Peyer's patch (tissue), 4 donors: ENCODE measurements at regions not wholly inside any gene's neighbourhood (a gene's known extent, or its start where the extent isn't known, plus 50 kb on each side); places are given as distances from the start of the nearest gene placed in this dataset.

Experiments used
- DNase-seq, 3 donors: peaks; one replicate each; pipeline ENCODE4 v3.0.0-alpha.2; 2017 to 2019
- H3K27ac ChIP-seq, 4 donors: fragments of 200-600 bp; sonication (generic); one replicate each; pipeline ENCODE4 v1.5.1; 2016 to 2019
- H3K27me3 ChIP-seq, 2 donors: fragments of 200-600 bp; sonication (generic); one replicate each; pipeline ENCODE4 v1.5.1; 2019
- H3K36me3 ChIP-seq, 3 donors: fragments of 200-600 bp; sonication (generic); one replicate each; pipeline ENCODE4 v1.5.1; 2016 to 2019
- H3K4me1 ChIP-seq, 4 donors: fragments of 200-600 bp; sonication (generic); one replicate each; pipeline ENCODE4 v1.5.1; 2016 to 2019
- H3K4me3 ChIP-seq, 4 donors: fragments of 200-600 bp; sonication (generic); 1 replicate in 3 of 4; 2 replicates in 1 of 4; pipeline ENCODE4 v1.5.1; 2016 to 2019; ENCODE audit warnings: mild to moderate bottlenecking in 1 of 4
- H3K9me3 ChIP-seq, 4 donors: fragments of 200-600 bp; sonication (generic); one replicate each; pipeline ENCODE4 v1.5.1; 2016 to 2019; ENCODE audit warnings: mild to moderate bottlenecking in 1 of 4
- POLR2A ChIP-seq, 2 donors: fragments of 450-650 bp; IDR thresholded peaks; one replicate each; pipeline ENCODE4 v1.5.1; 2017; ENCODE audit warnings: antibody characterized with exemption in 2 of 2, mild to moderate bottlenecking in 2 of 2, moderate library complexity in 2 of 2
- TF ChIP-seq, protein P1 (sequence below), 6 experiments: fragments of 450-650 bp in 4 of 6; fragments of 200-600 bp in 2 of 6; sonication (generic) in 1 of 6; IDR thresholded peaks; one replicate each; pipeline ENCODE4 v1.5.1; 2017 to 2019; ENCODE audit warnings: antibody characterized with exemption in 6 of 6, mild to moderate bottlenecking in 3 of 6, moderate library complexity in 1 of 6

DNA sequence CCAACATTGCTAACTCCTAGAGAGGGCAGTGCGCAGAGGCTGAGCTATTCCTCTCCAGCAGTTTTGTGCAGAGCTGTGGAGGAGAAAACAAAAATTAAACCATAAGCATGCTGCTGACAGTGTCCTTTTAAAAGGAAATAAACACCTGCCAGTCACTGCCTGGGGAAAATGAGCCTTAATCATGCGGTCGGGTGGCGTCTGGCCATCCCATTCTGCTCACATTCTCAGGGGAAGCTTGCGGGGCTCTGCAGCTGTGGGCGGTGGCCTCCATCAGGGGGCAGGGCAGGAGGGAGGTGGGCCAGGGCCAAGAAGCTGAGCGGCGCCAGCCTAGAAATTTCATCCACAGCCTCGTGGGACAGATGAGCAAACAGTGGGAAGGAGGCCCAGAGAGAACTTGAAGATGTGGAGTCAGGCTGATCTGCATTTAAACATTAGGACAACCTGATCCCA lies 71.0 kb upstream of the TP53I11 start:
- DNase-seq = peak in 1 of 3 donors; percentile 63
- no peak overlapping the region for H3K27ac ChIP-seq

DNA sequence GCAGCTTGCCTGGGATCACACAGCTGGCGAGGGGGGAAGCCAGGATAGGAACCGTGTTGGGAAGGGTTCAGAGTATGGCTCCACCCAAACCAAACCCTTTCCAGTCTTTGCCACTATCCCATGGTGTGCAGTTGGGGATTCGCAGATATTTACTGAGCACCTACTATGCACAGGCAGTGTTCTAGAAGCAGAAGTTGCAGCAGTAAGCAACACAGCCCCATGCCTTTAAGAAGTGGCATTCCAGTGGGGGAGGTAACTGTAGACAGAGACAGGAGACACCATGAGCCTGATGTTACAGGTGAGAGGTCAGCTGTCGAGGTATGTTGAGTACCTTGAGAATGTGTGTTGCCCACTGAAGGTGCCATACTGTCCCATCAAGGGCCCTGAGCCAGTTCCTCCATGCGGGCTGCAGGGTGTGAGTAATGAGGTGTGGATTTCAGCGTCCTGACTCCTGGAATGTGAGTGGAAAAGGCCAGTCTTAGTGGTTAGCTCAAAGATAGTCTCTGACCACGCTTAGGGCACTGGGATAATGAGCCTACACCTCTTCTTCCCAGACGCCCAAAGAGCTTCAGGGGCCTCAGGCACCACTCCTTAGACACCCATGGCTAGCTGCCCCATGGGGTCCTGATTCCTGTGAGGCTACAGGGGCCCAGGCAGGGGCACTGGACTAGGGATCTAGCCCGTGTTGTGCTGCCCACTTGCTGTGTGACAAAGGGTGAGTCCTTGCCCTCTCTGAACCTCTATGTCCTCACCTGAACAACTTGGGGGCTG lies 71.8 kb upstream of the TP53I11 start:
- H3K4me3 ChIP-seq = no peak overlapping the region
- H3K9me3 ChIP-seq = no peaks in the 10 kb centered on the region
- no peak overlapping the region for H3K27ac ChIP-seq
- TF ChIP-seq, protein P1, sequence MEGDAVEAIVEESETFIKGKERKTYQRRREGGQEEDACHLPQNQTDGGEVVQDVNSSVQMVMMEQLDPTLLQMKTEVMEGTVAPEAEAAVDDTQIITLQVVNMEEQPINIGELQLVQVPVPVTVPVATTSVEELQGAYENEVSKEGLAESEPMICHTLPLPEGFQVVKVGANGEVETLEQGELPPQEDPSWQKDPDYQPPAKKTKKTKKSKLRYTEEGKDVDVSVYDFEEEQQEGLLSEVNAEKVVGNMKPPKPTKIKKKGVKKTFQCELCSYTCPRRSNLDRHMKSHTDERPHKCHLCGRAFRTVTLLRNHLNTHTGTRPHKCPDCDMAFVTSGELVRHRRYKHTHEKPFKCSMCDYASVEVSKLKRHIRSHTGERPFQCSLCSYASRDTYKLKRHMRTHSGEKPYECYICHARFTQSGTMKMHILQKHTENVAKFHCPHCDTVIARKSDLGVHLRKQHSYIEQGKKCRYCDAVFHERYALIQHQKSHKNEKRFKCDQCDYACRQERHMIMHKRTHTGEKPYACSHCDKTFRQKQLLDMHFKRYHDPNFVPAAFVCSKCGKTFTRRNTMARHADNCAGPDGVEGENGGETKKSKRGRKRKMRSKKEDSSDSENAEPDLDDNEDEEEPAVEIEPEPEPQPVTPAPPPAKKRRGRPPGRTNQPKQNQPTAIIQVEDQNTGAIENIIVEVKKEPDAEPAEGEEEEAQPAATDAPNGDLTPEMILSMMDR (IDR thresholded peaks at IDR 0.05) = no peak
- no peak for TF ChIP-seq POLR2A (IDR thresholded peaks at IDR 0.05)
- H3K27me3 ChIP-seq = no peaks in the 10 kb centered on the region
- H3K4me1 ChIP-seq = peaks cover 0 to 8% (median 0%) of the 10 kb centered on the region in 4 donors
- DNase-seq = no peak
- no peaks in the 10 kb centered on the region for H3K36me3 ChIP-seq

More for the DNA sequence above, 71.0 kb upstream of the TP53I11 start:
- Histone ChIP-seq H3K4me3 (no peak overlapping the region), H3K36me3 (no peaks in the 10 kb centered on the region), H3K4me1 (peaks cover 0 to 8% (median 0%) of the 10 kb centered on the region in 4 donors), H3K27me3 (no peaks in the 10 kb centered on the region), H3K9me3 (no peaks in the 10 kb centered on the region)
- no peak for TF ChIP-seq POLR2A (IDR thresholded peaks at IDR 0.05)
- TF ChIP-seq, protein P1 (IDR thresholded peaks at IDR 0.05) = no peak

DNA sequence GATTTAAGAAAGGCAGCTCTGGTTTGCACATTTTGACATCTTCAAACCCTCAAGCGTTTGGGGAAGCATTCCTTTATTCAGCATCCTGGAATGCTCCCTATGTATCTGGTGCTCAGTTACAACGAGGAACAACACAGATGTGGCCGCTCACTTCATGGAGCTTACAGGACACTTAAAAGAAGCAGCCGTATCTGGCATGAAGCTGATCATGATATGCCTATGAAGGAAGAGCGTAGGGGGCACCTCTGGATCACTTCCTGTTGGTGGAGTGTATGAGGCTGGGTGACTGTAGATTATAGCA lies 72.3 kb upstream of the TP53I11 start:
- DNase-seq = no peak
- H3K4me1 ChIP-seq = peaks cover 0 to 8% (median 0%) of the 10 kb centered on the region in 4 donors
- TF ChIP-seq POLR2A (IDR thresholded peaks at IDR 0.05) = no peak
- TF ChIP-seq, protein P1 (IDR thresholded peaks at IDR 0.05) = no peak

DNA sequence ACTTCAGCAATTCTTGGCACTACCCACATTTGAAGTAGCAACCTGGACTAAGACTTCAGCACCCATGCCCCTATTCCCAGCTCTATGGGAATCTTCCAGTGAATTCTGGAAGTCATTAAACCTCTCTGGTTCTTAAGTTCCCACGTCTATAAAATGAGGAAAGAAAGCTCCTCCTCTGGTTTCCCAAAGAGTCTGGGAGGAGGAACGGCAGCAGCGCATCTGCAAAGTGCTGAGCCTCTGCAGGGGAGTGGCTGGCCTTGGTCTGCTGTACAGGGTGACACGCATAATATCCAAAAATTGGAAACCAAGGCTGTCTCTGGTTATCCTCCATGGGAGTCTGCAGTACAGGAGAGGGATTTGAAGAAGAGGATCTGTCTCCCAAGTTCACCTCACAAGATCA lies 73.6 kb upstream of the TP53I11 start:
- no peak for DNase-seq
- Histone ChIP-seq H3K27me3 (no peaks in the 10 kb centered on the region), H3K9me3 (no peaks in the 10 kb centered on the region), H3K36me3 (no peaks in the 10 kb centered on the region), H3K4me3 (no peak overlapping the region), H3K27ac (no peak overlapping the region), H3K4me1 (peaks cover 0 to 8% (median 0%) of the 10 kb centered on the region in 4 donors)
- no peak for TF ChIP-seq POLR2A (IDR thresholded peaks at IDR 0.05)

More for the DNA sequence above, 72.3 kb upstream of the TP53I11 start:
- H3K27ac ChIP-seq = no peak overlapping the region
- no peak overlapping the region for H3K4me3 ChIP-seq
- H3K9me3 ChIP-seq = no peaks in the 10 kb centered on the region
- no peaks in the 10 kb centered on the region for H3K27me3 ChIP-seq
- no peaks in the 10 kb centered on the region for H3K36me3 ChIP-seq

DNA sequence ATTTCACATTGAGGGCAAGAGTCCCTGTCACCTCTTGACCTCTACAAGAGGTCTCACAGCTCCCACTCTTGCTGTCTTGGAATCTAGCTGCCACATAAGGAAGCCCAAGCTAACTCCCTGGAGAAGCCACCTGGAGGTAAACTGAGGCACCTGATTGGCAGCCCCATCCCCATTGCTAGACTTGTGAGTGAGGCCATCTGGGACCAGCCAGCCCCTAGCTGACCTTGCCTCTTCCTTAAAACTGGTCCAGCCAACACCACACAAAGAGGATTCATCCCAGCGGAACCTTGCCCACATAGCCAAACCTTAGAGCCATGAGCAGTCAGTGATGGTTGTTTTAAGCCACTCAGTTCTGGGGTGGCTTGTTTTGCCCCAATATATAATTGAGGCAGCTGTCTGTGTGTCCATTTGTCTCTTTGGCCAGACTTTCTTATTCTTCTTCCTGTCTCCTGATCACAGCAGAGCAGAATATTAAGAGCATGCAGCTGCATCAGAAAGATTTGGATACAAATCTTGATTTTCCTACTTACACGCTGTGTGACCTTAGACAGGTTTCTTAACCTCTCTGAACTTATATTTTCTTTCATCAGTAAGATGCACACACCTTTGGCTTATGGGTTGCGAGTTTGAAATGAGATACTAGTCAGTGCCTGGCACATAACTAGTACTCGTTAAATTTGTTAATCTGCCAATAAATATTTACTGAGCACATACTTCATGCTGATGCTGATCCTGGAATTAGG lies 74.3 kb upstream of the TP53I11 start:
- TF ChIP-seq POLR2A (IDR thresholded peaks at IDR 0.05) = no peak
- TF ChIP-seq, protein P1 (IDR thresholded peaks at IDR 0.05) = no peak
- H3K4me3 ChIP-seq = no peak overlapping the region
- DNase-seq = no peak
- H3K27me3 ChIP-seq = no peaks in the 10 kb centered on the region
- H3K36me3 ChIP-seq = no peaks in the 10 kb centered on the region
- H3K4me1 ChIP-seq = peaks cover 0 to 8% (median 0%) of the 10 kb centered on the region in 4 donors
- H3K9me3 ChIP-seq = no peaks in the 10 kb centered on the region
- H3K27ac ChIP-seq = no peak overlapping the region
